ENCODE measurements at regions not wholly inside any gene's neighbourhood (a gene's known extent, or its start where the extent isn't known, plus 50 kb on each side); places are given as distances from the start of the nearest gene placed in this dataset.

DNA sequence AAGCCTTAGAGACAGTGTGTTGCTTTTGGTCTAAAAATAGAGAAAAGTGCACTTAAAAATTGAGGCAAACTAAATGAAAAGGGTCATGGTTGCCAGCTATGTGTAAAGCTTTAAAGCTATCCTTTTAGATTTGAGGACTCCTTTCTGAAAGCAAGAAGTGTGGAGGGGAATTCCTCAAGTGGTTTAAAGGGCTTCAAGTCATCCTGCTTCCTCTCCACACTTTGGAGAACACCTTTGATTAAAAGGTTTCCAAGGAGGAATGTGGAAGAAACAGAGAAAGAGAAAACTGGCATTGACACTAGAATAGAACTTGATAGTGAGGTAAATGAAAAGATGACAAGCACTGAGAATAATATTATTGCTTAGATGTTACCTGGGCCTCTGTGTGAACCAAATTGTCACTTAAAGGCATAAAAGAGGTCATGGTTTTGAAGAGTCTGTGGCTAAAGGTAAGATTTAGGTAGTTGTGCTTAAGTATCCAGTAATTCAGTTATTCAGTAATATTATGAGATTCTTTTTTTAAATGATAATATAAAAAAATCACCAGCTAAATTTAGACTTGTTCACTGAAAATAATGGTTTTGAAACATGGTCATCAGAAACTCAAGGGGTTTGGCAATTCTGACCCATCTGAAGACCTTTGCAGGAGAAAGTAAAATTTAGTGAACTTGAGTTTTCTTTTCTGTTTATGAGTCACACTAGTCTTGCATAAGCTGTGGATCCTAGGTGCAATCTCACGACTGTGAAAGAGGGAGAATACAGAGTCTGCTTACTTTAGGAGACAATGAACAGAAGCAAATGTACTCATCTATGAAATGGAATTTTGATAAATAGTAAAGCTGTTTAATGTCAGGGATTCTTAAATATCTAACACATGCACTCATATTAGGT is 466.0 kb downstream of the KIF20B start:
- no peaks in the 10 kb centered on the region for H3K27me3 ChIP-seq (ENCODE audit: control insufficient read depth, insufficient read depth, low read length, poor library complexity, severe bottlenecking)
- no peak overlapping the region for H3K4me3 ChIP-seq (ENCODE audit: low read length)
- Mint-ChIP-seq H3K27me3 (ENCODE audit: insufficient read depth) (no peaks in the 10 kb centered on the region), H3K27ac (no peak overlapping the region), H3K4me3 (no peak overlapping the region), H3K4me1 (no peaks in the 10 kb centered on the region), H3K9me3 (no peaks in the 10 kb centered on the region), H3K36me3 (ENCODE audit: low read depth) (no peaks in the 10 kb centered on the region)
- no peak overlapping the region for H3K9ac ChIP-seq (ENCODE audit: extremely low read depth, low read length, poor library complexity, severe bottlenecking)
- no peak for DNase-seq
- H3K27ac ChIP-seq (ENCODE audit: low read depth, low read length): no peak overlapping the region
- H3K9me3 ChIP-seq (ENCODE audit: control insufficient read depth, low read length): no peaks in the 10 kb centered on the region
- WGBS, 2 experiments (ENCODE audit: insufficient coverage in 1 of 2, insufficient read length in 1 of 2): 80 to 95% methylated on average over 1 of the region's 1 CpG
- TF ChIP-seq, protein P1, sequence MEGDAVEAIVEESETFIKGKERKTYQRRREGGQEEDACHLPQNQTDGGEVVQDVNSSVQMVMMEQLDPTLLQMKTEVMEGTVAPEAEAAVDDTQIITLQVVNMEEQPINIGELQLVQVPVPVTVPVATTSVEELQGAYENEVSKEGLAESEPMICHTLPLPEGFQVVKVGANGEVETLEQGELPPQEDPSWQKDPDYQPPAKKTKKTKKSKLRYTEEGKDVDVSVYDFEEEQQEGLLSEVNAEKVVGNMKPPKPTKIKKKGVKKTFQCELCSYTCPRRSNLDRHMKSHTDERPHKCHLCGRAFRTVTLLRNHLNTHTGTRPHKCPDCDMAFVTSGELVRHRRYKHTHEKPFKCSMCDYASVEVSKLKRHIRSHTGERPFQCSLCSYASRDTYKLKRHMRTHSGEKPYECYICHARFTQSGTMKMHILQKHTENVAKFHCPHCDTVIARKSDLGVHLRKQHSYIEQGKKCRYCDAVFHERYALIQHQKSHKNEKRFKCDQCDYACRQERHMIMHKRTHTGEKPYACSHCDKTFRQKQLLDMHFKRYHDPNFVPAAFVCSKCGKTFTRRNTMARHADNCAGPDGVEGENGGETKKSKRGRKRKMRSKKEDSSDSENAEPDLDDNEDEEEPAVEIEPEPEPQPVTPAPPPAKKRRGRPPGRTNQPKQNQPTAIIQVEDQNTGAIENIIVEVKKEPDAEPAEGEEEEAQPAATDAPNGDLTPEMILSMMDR (conservative IDR thresholded peaks at IDR 0.05): no peak
- H3K36me3 ChIP-seq (ENCODE audit: control insufficient read depth, insufficient read depth, low read length): no peaks in the 10 kb centered on the region
- H3K4me1 ChIP-seq (ENCODE audit: control insufficient read depth, insufficient read depth, low read length): no peaks in the 10 kb centered on the region

DNA sequence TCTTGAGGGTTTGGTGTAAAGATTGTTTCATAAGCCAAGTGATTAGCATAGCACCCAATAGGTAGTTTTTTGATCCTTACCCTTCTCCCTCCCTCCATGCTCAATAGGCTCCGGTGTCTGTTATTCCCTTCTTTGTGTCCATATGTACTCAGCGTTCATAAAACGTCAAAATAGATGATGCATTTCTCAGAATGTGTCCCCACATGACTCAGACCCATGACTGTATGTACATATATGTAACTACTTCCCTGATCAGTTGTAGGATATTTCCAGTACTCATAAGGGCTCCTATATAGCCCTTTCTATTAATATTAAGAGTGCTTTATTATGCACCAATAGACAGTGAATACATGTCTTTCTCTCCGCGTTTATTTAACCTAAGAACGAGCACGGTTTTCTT is 466.9 kb downstream of the KIF20B start:
- Histone ChIP-seq H3K36me3 (ENCODE audit: control insufficient read depth, insufficient read depth, low read length) (no peaks in the 10 kb centered on the region), H3K27me3 (ENCODE audit: control insufficient read depth, insufficient read depth, low read length, poor library complexity, severe bottlenecking) (no peaks in the 10 kb centered on the region), H3K9ac (ENCODE audit: extremely low read depth, low read length, poor library complexity, severe bottlenecking) (no peak overlapping the region), H3K4me3 (ENCODE audit: low read length) (no peak overlapping the region), H3K9me3 (ENCODE audit: control insufficient read depth, low read length) (no peaks in the 10 kb centered on the region), H3K4me1 (ENCODE audit: control insufficient read depth, insufficient read depth, low read length) (no peaks in the 10 kb centered on the region), H3K27ac (ENCODE audit: low read depth, low read length) (no peak overlapping the region)
- no peak overlapping the region for H3K4me3 Mint-ChIP-seq
- 76 to 86% methylated on average over 3 to 4 of the region's 7 CpGs for WGBS, 2 experiments (ENCODE audit: insufficient coverage in 1 of 2, insufficient read length in 1 of 2)
- H3K27me3 Mint-ChIP-seq (ENCODE audit: insufficient read depth): no peaks in the 10 kb centered on the region
- DNase-seq: no peak
- H3K36me3 Mint-ChIP-seq (ENCODE audit: low read depth): no peaks in the 10 kb centered on the region
- H3K9me3 Mint-ChIP-seq: no peaks in the 10 kb centered on the region
- no peaks in the 10 kb centered on the region for H3K4me1 Mint-ChIP-seq
- TF ChIP-seq, protein P1 (conservative IDR thresholded peaks at IDR 0.05): no peak
- no peak overlapping the region for H3K27ac Mint-ChIP-seq

DNA sequence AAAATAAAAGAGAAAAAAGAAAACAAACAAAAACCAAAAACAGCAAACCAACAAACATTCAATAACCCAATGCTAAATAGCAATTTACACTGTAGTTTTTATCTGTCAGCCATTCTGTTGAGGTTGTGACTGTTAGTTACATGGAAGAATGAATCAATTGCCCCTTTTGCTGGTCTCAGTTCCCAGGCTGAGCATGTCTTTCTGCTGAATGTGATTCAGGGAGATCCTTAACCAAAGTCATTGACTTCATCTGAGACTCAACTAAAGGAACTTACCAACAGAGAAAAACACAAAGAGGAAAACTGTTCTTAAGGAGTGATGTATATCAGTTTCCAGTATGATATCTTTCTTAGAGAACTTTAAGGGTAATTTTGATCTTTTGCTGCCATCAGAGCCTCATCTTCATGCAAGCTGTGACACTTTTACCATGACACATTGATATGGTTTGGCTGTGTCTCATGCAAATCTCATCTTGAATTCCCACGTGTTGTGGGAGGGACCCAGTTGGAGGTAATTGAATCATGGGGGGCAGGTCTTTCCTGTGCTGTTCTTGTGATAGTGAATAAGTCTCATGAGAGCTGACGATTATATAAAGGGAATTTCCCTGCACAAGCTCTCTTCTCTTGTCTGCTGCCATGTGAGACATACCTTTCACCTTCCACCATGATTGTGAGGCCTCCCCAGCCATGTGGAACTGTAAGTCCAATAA is 469.8 kb downstream of the KIF20B start:
- TF ChIP-seq, protein P1 (conservative IDR thresholded peaks at IDR 0.05): no peak
- no peaks in the 10 kb centered on the region for H3K36me3 Mint-ChIP-seq (ENCODE audit: low read depth)
- H3K4me3 Mint-ChIP-seq: no peak overlapping the region
- no peak overlapping the region for H3K27ac ChIP-seq (ENCODE audit: low read depth, low read length)
- 85% methylated on average over 2 of the region's 2 CpGs; no CpG with 5 or more reads in 1 of the 2 experiments for WGBS, 2 experiments (ENCODE audit: insufficient coverage in 1 of 2, insufficient read length in 1 of 2)
- H3K9ac ChIP-seq (ENCODE audit: extremely low read depth, low read length, poor library complexity, severe bottlenecking): no peak overlapping the region
- H3K9me3 ChIP-seq (ENCODE audit: control insufficient read depth, low read length): no peaks in the 10 kb centered on the region
- H3K4me1 Mint-ChIP-seq: no peaks in the 10 kb centered on the region
- H3K27me3 Mint-ChIP-seq (ENCODE audit: insufficient read depth): no peaks in the 10 kb centered on the region
- H3K27me3 ChIP-seq (ENCODE audit: control insufficient read depth, insufficient read depth, low read length, poor library complexity, severe bottlenecking): no peaks in the 10 kb centered on the region
- H3K36me3 ChIP-seq (ENCODE audit: control insufficient read depth, insufficient read depth, low read length): no peaks in the 10 kb centered on the region
- no peaks in the 10 kb centered on the region for H3K4me1 ChIP-seq (ENCODE audit: control insufficient read depth, insufficient read depth, low read length)
- no peaks in the 10 kb centered on the region for H3K9me3 Mint-ChIP-seq
- DNase-seq: no peak
- H3K27ac Mint-ChIP-seq: no peak overlapping the region
- no peak overlapping the region for H3K4me3 ChIP-seq (ENCODE audit: low read length)
